ENCODE measurements at regions not wholly inside any gene's neighbourhood (a gene's known extent, or its start where the extent isn't known, plus 50 kb on each side); places are given as distances from the start of the nearest gene placed in this dataset.

DNA sequence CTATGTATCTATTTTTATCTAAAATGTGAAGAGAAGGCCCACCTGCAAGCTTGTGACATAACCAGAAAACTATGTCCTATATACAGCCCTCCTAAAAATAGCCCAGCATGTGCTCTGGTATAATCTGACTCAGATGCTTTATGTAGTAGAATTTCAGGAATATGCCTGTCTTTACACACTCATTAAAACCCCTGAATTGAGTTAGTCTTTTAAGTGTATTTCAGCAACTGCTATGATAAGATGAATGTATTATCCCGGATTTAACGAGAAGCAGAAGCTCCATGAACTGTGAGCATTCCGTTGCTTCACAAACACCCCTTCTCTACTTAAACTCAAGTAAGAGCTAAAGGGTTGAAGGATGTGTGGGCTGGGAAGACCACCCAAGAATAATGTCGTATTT lies 89.9 kb upstream of the PRICKLE1 start:
- DNase-seq (ENCODE audit: low spot score) = no peak

DNA sequence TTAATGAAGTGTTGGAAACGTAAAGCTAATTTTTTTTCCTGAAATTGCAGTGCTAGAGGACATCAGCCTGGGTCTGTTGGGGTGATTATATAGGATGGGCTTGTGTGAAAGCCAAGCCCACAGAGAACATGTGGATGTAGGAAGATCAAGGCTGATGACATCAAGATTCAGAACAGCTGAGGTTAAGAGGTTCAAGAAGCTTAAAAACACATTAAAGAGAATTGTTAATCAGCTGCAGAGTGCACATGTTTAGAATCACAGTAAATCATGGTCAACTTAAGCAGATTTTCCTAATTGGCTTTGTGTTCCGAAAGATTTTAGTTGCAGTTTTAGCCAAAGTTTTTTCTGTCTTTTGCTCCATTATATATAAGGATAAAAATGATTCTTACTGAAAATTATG lies 87.9 kb upstream of the PRICKLE1 start:
- no peak for DNase-seq (ENCODE audit: low spot score)

GRCh38 chr12:42673535-42673934 lies 84.0 kb upstream of the PRICKLE1 start:
- no peak for DNase-seq (ENCODE audit: low spot score)

GRCh38 chr12:42670719-42671118 lies 81.2 kb upstream of the PRICKLE1 start:
- DNase-seq (ENCODE audit: low spot score) = no peak

- DNase-seq (ENCODE audit: low spot score) = no peak
Observed at GRCh38 chr12:42669553-42669952, 80.0 kb upstream of the PRICKLE1 start.

GRCh38 chr12:42666671-42667243 lies 77.2 kb upstream of the PRICKLE1 start:
- DNase-seq (ENCODE audit: low spot score) = no peak

DNA sequence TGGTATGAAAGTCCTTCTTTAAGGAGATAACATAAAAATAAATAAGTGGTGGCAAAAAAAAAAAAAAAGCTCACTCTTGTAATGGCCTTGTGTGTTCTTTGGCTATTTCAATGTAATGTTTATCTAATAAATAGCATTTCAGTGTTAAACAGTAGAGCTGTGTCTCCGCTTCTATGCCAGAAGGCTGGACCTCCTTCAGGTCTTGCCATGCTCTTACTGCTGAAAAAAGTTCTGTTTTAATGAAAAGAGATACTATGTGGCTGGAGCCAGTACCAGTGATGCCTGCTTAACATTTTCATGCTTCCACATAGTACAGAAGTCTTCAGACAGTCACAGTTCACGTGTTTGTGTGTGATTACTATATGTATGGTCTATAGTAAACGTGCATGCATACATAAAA lies 74.1 kb upstream of the PRICKLE1 start:
- DNase-seq (ENCODE audit: low spot score) = no peak

GRCh38 chr12:42660968-42661937 lies 71.7 kb upstream of the PRICKLE1 start:
- DNase-seq (ENCODE audit: low spot score) = no peak

- no peak for DNase-seq (ENCODE audit: low spot score)
Observed at GRCh38 chr12:42660117-42660516, 70.6 kb upstream of the PRICKLE1 start.

DNA sequence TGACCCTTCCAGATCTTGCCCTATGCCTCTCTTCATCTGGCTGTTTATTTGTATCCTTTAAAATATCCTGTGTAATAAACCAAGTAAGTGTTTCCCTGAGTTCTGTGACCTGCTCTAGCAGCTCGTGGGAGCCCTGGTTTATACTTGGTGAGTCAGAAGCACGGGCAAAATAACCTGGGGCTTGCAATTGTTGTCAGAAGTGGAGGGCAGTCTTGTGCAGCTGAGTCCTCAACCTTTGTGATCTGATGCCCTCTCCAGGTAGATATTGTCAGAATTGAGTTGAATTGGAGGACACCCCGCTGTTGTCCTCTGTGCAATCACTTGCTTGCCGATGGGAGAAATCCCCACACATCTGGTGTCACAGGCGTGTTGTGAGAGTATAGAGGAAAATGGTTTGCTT lies 62.5 kb upstream of the PRICKLE1 start:
- DNase-seq (ENCODE audit: low spot score) = no peak

DNA sequence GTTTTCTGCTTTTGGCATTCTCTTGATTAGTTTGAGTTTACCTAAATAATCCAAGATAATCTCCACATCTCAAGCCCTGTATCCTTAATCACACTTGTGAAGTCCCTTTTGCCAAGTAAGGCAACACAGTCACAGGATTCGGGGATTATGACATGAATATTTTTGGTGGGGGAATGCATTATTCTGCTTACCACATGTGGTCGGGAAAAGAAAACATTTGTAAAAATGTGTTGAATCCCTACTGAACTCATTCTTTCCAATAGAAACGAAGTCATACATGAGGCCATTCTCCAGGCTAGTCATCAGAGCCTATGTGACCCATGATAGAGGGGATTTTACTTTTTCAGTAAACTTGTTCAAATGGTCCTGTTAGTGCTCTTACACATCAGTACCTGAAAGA lies 58.5 kb upstream of the PRICKLE1 start:
- no peak for DNase-seq (ENCODE audit: low spot score)

DNA sequence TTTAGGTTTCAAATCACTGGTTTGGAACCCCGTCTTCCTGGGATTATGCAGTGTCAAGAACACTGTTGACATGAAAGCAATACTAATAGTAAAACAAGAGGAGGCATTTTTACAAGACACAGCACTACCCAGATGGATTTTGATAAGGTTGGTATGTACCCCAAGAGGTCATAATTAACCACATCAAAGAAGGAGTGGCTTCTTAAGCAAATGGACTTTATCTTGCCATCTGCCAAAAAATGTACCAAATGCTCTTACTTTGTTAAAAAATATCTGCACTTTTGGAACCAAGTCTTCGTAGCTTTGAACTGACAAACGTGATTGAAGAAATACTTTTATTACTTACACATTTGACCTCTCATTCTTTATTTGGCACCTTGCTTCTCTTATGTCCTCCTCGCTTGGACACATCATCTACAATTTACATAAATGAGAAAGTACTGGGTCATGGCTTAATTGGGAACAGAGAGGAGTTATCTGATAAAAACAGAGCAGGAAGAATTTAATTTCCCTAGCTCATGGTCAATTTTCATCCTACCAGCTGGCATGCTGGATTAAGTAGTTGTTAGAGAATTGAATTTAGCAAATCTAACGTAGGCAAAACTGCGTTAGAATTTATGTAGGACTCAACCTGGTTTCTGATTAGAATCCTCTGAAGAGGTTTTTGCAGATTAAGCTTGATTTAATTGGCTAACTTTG lies 54.5 kb upstream of the PRICKLE1 start:
- no peak for DNase-seq (ENCODE audit: low spot score)

DNA sequence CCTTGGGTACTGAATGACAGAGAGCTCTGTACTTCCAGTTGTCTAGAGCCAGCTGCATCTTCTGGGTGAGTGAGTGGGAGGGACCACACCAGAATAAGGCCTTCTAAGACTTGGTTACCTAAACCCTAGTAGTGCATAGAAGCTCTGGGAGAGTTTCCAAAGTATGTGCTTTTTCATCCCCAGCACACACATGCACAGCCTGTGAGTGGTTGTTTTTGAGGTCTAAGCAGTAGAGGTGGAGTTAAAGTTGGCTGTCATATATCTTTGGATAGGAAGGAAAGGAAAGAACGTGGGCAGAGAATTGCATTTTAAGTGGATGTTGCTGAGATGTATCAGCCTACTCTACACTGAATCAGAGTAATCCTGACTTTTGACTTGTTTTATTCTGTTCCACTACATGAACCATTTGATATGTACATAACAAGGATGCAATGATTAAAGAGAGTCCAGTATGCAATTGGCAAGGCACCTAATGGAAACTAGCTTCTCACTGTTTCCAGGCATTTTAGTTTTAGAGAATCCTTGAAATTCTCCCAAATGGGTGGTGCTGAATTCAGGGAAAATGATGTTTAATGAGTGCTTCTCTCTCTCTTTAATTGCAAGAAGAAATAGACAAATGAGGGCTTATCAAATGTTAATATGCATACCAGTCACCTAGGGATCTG lies 51.8 kb upstream of the PRICKLE1 start:
- no peak for DNase-seq (ENCODE audit: low spot score)

GRCh38 chr12:42640391-42640790 lies 50.8 kb upstream of the PRICKLE1 start:
- no peak for DNase-seq (ENCODE audit: low spot score)

- DNase-seq (ENCODE audit: low spot score) = no peak
Observed at GRCh38 chr12:42639556-42639955, 50.0 kb upstream of the PRICKLE1 start.
